ENCODE measurements at regions not wholly inside any gene's neighbourhood (a gene's known extent, or its start where the extent isn't known, plus 50 kb on each side); places are given as distances from the start of the nearest gene placed in this dataset.

GRCh38 chr1:91130256-91130985 is 108.6 kb upstream of the ZNF644 start:
- Histone ChIP-seq H2AFZ (ENCODE audit: control insufficient read depth, low read depth, low read length) (no peak overlapping the region), H3K9ac (ENCODE audit: control insufficient read depth, insufficient read depth, low read length) (no peak overlapping the region), H3K4me3 (no peak overlapping the region), H3K4me1 (ENCODE audit: control insufficient read depth, insufficient read depth, low read length) (no peaks in the 10 kb centered on the region), H3K4me2 (ENCODE audit: control insufficient read depth, insufficient read depth) (no peak overlapping the region), H3K27me3 (replicated peaks in 1 of 2; ENCODE audit: control insufficient read depth in 2 of 2, insufficient read depth in 2 of 2, low read length in 1 of 2) (no peaks in the 10 kb centered on the region), H3K36me3 (ENCODE audit: control insufficient read depth in 2 of 2, insufficient read depth in 2 of 2, low read length in 1 of 2) (no peaks in the 10 kb centered on the region), H3K27ac (ENCODE audit: control insufficient read depth, insufficient read depth) (no peak overlapping the region), H4K20me1 (ENCODE audit: control insufficient read depth, insufficient read depth) (no peaks in the 10 kb centered on the region), H3K79me2 (ENCODE audit: control insufficient read depth, insufficient read depth, low read length) (no peaks in the 10 kb centered on the region), H3K9me3 (replicated peaks; ENCODE audit: control insufficient read depth, insufficient read depth, low read length) (no peaks in the 10 kb centered on the region)
- in situ Hi-C loops (cut with MboI) = no loop called here
- ChIA-PET CTCF (no interaction called here), POLR2A (no interaction called here), RAD21 (ENCODE audit: unreplicated experiment) (no interaction called here), SMC1A (ENCODE audit: uncharacterized antibody, unreplicated experiment) (no interaction called here)
- no TSS peak for BruUV-seq (replicated peaks)
- intact Hi-C loops (cut with micrococcal nuclease; ENCODE audit: unreplicated experiment) = no loop called here
- ATAC-seq = no peak
- TF ChIP-seq USF1 (IDR thresholded peaks at IDR 0.05; ENCODE audit: borderline replicate concordance, extremely low read length, insufficient read depth, low read depth, low read length) (no peak), TARDBP (IDR thresholded peaks at IDR 0.05; ENCODE audit: borderline replicate concordance) (no peak), STAT1 (conservative IDR thresholded peaks at IDR 0.05) (no peak), SUPT20H (IDR thresholded peaks at IDR 0.05; ENCODE audit: borderline replicate concordance, control insufficient read depth, low read depth, low read length) (no peak), CBFB (IDR thresholded peaks at IDR 0.05; ENCODE audit: low read depth) (no peak), MAX (IDR thresholded peaks at IDR 0.05; ENCODE audit: low read depth, low read length) (no peak), SP1 (IDR thresholded peaks at IDR 0.05; ENCODE audit: low read depth, low read length) (no peak), ZBTB4 (CRISPR knock-in tag; IDR thresholded peaks at IDR 0.05) (no peak), MEF2B (IDR thresholded peaks at IDR 0.05; ENCODE audit: partially characterized antibody, poor library complexity, severe bottlenecking) (no peak), TCF12 (IDR thresholded peaks at IDR 0.05; ENCODE audit: low read depth, low read length) (no peak), ZNF24 (IDR thresholded peaks at IDR 0.05) (no peak), IRF3 (IDR thresholded peaks at IDR 0.05) (no peak), PKNOX1 (IDR thresholded peaks at IDR 0.05) (no peak), CHD1 (IDR thresholded peaks at IDR 0.05; ENCODE audit: low read depth, low read length) (no peak)
- no peak for FAIRE-seq
- DNase-seq (ENCODE audit: low read depth, low spot score) = no peak
- WGBS (ENCODE audit: insufficient coverage, insufficient replicate concordance, low lambda C conversion rate, missing lambda C conversion rate) = 38% methylated on average over 5 of the region's 5 CpGs
